Lung (tissue), 11 donors: ENCODE measurements at regions not wholly inside any gene's neighbourhood (a gene's known extent, or its start where the extent isn't known, plus 50 kb on each side); places are given as distances from the start of the nearest gene placed in this dataset.

Experiments
- ATAC-seq: fragments of 200-7000 bp; cut with Tn5 transposase; one replicate; pipeline ENCODE4 v1.9.1; 2020; ENCODE audit warnings: moderate number of reproducible peaks; ENCODE audit not compliant: insufficient read depth, low FRiP score
- DNase-seq, 3 donors: peaks; one replicate each; pipeline ENCODE4 v3.0.0-alpha.2; 2013 to 2017
- H3K27ac ChIP-seq, 2 donors: one replicate each; pipeline ENCODE4 v1.5.1; 2013; ENCODE audit warnings: mild to moderate bottlenecking in 2 of 2, moderate library complexity in 2 of 2, control low read depth in 1 of 2, inconsistent platforms in 1 of 2, low read depth in 1 of 2, low read length in 1 of 2
- H3K27me3 ChIP-seq, 3 donors: one replicate each; pipeline ENCODE4 v1.5.1; 2013; ENCODE audit warnings: low read length in 2 of 3; ENCODE audit not compliant: control insufficient read depth in 3 of 3, insufficient read depth in 3 of 3
- H3K36me3 ChIP-seq, 4 donors: one replicate each; pipeline ENCODE4 v1.5.1; 2013; ENCODE audit warnings: low read length in 4 of 4, mild to moderate bottlenecking in 1 of 4, moderate library complexity in 1 of 4; ENCODE audit not compliant: control insufficient read depth in 4 of 4, insufficient read depth in 4 of 4
- H3K4me1 ChIP-seq, 5 donors: one replicate each; pipeline ENCODE4 v1.5.1; 2013; ENCODE audit warnings: low read length in 5 of 5, mild to moderate bottlenecking in 2 of 5, moderate library complexity in 1 of 5; ENCODE audit not compliant: control insufficient read depth in 5 of 5, insufficient read depth in 5 of 5
- H3K4me3 ChIP-seq: one replicate; pipeline ENCODE4 v1.5.1; 2013; ENCODE audit warnings: mild to moderate bottlenecking, control low read depth, moderate library complexity
- H3K9ac ChIP-seq, 2 donors: one replicate each; pipeline ENCODE4 v1.5.1; 2013; ENCODE audit warnings: low read length in 2 of 2, control low read depth in 1 of 2; ENCODE audit not compliant: insufficient read depth in 1 of 2
- H3K9me3 ChIP-seq, 4 donors: one replicate each; pipeline ENCODE4 v1.5.1; 2013; ENCODE audit warnings: low read length in 3 of 4, mild to moderate bottlenecking in 1 of 4, moderate library complexity in 1 of 4; ENCODE audit not compliant: control insufficient read depth in 4 of 4, insufficient read depth in 3 of 4
- CTCF ChIP-seq: IDR thresholded peaks from 2 replicates; pipeline ENCODE4 v1.5.1; 2012; ENCODE audit warnings: mild to moderate bottlenecking; ENCODE audit errors: control extremely low read depth, extremely low read depth
- WGBS, 2 donors: extraction: QIAGEN DNeasy Blood & Tissue Kit; methylation state at CpG; one replicate each; pipeline ENCODE4 v1.1.7; 2013; 5-methylcytosine and 5-hydroxymethylcytosine counted together
- donor health status: control.
- donor health status: control.
- donor health status: Bipolar disorder and iron deficiency.
- donor health status: healthy.
- donor health status: DM: yes; HTN: yes; CAD: no.

DNA sequence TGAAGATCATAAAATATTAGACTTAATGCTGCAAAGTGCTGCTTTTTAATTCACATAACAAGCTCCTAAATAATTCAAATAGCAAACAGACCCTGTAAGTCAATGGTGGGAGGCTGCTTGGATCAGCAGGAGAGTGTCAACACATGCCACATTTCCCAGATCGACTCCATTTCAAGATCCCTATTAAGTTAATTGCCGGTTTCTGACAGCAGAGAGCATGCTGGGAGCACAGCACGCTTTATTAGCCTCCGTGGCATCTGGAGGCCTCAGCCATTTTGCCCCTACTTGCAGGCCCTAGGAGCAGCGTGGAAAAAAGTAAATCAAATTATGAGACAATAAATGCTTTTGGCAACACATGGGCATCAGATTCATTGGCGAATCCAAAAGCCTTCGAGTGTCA lies 201.0 kb downstream of the EMX2 start:
- Histone ChIP-seq H3K27me3 (no peaks in the 10 kb centered on the region), H3K4me1 (no peaks in the 10 kb centered on the region), H3K36me3 (no peaks in the 10 kb centered on the region), H3K9me3 (peaks cover 0 to 4% (median 0%) of the 10 kb centered on the region in 4 donors), H3K4me3 (no peak overlapping the region), H3K9ac (no peak overlapping the region), H3K27ac (no peak overlapping the region)
- 80 to 84% methylated on average over 7 of the region's 7 CpGs for WGBS, 2 donors
- no peak for TF ChIP-seq CTCF
- ATAC-seq, result no peak
- DNase-seq, result no peak

GRCh38 chr10:117745301-117745700 lies 202.8 kb downstream of the EMX2 start:
- 79 to 89% methylated on average over 2 of the region's 2 CpGs for WGBS, 2 donors
- ATAC-seq (no peak), DNase-seq (no peak)
- peaks cover 0 to 4% (median 0%) of the 10 kb centered on the region in 4 donors for H3K9me3 ChIP-seq
- no peak for TF ChIP-seq CTCF
- H3K27me3 ChIP-seq, result no peaks in the 10 kb centered on the region
- no peak overlapping the region for H3K9ac ChIP-seq
- H3K4me3 ChIP-seq, result no peak overlapping the region
- H3K36me3 ChIP-seq, result no peaks in the 10 kb centered on the region
- no peaks in the 10 kb centered on the region for H3K4me1 ChIP-seq
- H3K27ac ChIP-seq, result no peak overlapping the region

DNA sequence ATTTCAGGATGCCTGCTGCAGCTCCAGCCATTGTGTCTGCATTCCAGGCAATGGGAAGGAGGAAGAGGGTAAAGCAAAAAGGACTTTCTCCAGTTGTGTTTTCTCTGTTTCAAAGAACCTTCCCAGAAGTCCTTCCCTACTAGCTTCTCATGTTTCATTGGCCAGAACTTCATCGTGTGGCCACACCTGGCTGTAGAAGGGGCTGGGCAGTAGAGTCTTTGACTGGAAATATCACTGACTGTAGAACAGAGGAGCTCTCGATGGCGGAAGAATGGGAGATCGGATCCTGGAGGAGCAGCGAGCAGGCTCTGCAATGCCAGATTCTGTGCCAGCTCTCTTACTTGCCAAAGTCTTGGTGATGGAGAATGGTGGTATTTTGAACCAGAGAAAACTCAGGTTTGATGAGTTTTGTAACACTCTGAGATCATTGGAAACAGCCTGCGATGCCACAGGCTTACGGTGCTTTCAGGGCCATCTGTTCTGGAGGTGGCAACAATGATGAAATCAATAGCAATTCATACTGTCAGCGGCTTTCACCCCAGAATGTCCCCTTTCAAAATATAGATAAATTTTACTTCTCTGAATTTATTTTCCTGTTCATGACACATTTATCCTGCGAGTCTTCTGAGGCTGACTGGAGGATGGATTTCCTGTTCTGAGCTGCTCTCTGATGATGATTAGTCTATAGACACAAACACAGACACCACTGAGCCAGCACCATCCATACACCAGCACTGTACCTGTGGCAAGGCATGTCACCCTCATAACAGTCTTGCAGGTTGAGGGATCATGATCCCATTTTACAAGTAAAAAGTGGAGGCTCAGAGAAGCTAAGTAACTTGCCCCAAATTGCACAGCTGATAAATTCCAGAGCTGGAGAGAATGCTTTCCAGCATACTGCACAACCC lies 204.2 kb downstream of the EMX2 start:
- H3K36me3 ChIP-seq, result no peaks in the 10 kb centered on the region
- no peaks in the 10 kb centered on the region for H3K4me1 ChIP-seq
- DNase-seq (no peak), ATAC-seq (no peak)
- WGBS, 2 donors, result 83 to 86% methylated on average over 9 of the region's 9 CpGs
- H3K9ac ChIP-seq, result no peak overlapping the region
- no peak overlapping the region for H3K4me3 ChIP-seq
- no peaks in the 10 kb centered on the region for H3K27me3 ChIP-seq
- peaks cover 0 to 4% (median 0%) of the 10 kb centered on the region in 4 donors for H3K9me3 ChIP-seq
- H3K27ac ChIP-seq, result no peak overlapping the region
- TF ChIP-seq CTCF, result no peak
